ENCODE measurements at regions not wholly inside any gene's neighbourhood (a gene's known extent, or its start where the extent isn't known, plus 50 kb on each side); places are given as distances from the start of the nearest gene placed in this dataset.

- no peak overlapping the region for H3K14ac ChIP-seq (ENCODE audit: insufficient read length)
- no peak overlapping the region for H2BK15ac ChIP-seq (ENCODE audit: low read length)
- H3K4me3 ChIP-seq (ENCODE audit: extremely low read depth in 1 of 4, insufficient read depth in 2 of 4, low read depth in 3 of 4, low read length in 4 of 4) = no peak overlapping the region
- no peak overlapping the region for H2BK5ac ChIP-seq (ENCODE audit: low read depth, low read length)
- no peak overlapping the region for H2AFZ ChIP-seq (ENCODE audit: low read length)
- no peaks in the 10 kb centered on the region for H3K4me1 ChIP-seq (replicated peaks in 1 of 4; ENCODE audit: control insufficient read depth in 3 of 4, insufficient read depth in 4 of 4, low read length in 3 of 4)
- H4K91ac ChIP-seq (replicated peaks; ENCODE audit: insufficient read length, low read length) = no peak overlapping the region
- H2BK20ac ChIP-seq (ENCODE audit: low read length) = no peak overlapping the region
- H3K79me1 ChIP-seq (ENCODE audit: low read depth, low read length) = no peaks in the 10 kb centered on the region
- H4K8ac ChIP-seq (ENCODE audit: extremely low read depth, insufficient read depth, low read length) = no peak overlapping the region
- H3K23ac ChIP-seq (ENCODE audit: insufficient read length) = no peak overlapping the region
- no peak overlapping the region for H2AK5ac ChIP-seq (ENCODE audit: low read depth, low read length)
- no peak overlapping the region for H3K4me2 ChIP-seq (ENCODE audit: insufficient read depth in 1 of 2, low read depth in 2 of 2, low read length in 2 of 2)
- DNase-seq (ENCODE audit: low read depth in 1 of 2, low spot score in 2 of 2) (no peak), FAIRE-seq (no peak)
- H3K9me3 ChIP-seq (ENCODE audit: insufficient read depth in 2 of 2, low read depth in 1 of 2, low read length in 1 of 2) = no peaks in the 10 kb centered on the region
- no peak overlapping the region for H2BK120ac ChIP-seq (replicated peaks; ENCODE audit: low read depth, low read length)
- no peaks in the 10 kb centered on the region for H3K23me2 ChIP-seq (ENCODE audit: low read depth, low read length)
- TF ChIP-seq, protein P1, sequence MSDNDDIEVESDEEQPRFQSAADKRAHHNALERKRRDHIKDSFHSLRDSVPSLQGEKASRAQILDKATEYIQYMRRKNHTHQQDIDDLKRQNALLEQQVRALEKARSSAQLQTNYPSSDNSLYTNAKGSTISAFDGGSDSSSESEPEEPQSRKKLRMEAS (IDR thresholded peaks at IDR 0.05) = no peak
- TF ChIP-seq HDAC2 (IDR thresholded peaks at IDR 0.05; ENCODE audit: borderline replicate concordance in 1 of 2, low read depth in 2 of 2, low read length in 2 of 2) (no peak), KDM1A (IDR thresholded peaks at IDR 0.05; ENCODE audit: borderline replicate concordance, low read length) (no peak), NANOG (IDR thresholded peaks at IDR 0.05; ENCODE audit: insufficient read depth, low read depth, low read length, poor library complexity, severe bottlenecking) (no peak), RAD21 (IDR thresholded peaks at IDR 0.05 in 1 of 2, conservative IDR thresholded peaks at IDR 0.05 in 1 of 2; ENCODE audit: low read depth in 2 of 2, low read length in 2 of 2) (no peak), TAF1 (IDR thresholded peaks at IDR 0.05; ENCODE audit: low read depth, low read length) (no peak), GTF2F1 (IDR thresholded peaks at IDR 0.05; ENCODE audit: borderline replicate concordance, low read depth, low read length) (no peak), CREB1 (IDR thresholded peaks at IDR 0.05) (no peak), USF2 (IDR thresholded peaks at IDR 0.05; ENCODE audit: low read length) (no peak), KDM5A (IDR thresholded peaks at IDR 0.05; ENCODE audit: low read length) (no peak), SP2 (IDR thresholded peaks at IDR 0.05; ENCODE audit: low read length) (no peak), GABPA (IDR thresholded peaks at IDR 0.05; ENCODE audit: borderline replicate concordance, insufficient read depth, low read length) (no peak)
- TF ChIP-seq, protein P2, sequence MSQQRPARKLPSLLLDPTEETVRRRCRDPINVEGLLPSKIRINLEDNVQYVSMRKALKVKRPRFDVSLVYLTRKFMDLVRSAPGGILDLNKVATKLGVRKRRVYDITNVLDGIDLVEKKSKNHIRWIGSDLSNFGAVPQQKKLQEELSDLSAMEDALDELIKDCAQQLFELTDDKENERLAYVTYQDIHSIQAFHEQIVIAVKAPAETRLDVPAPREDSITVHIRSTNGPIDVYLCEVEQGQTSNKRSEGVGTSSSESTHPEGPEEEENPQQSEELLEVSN (IDR thresholded peaks at IDR 0.05) = no peak
- H3K27ac ChIP-seq (ENCODE audit: low read depth, low read length) = no peak overlapping the region
- no peaks in the 10 kb centered on the region for H4K20me1 ChIP-seq (replicated peaks in 1 of 2; ENCODE audit: control insufficient read depth in 1 of 2, insufficient read depth in 2 of 2, low read length in 2 of 2)
- H2BK12ac ChIP-seq (ENCODE audit: low read depth, low read length) = no peak overlapping the region
- CTCF ChIA-PET (ENCODE audit: partially characterized antibody) = no interaction called here
- POLR2A ChIA-PET (ENCODE audit: partially characterized antibody) = no interaction called here
- H3K36me3 ChIP-seq (ENCODE audit: control insufficient read depth in 2 of 4, insufficient read depth in 4 of 4, low read length in 3 of 4) = no peaks in the 10 kb centered on the region
- no peaks in the 10 kb centered on the region for H3K27me3 ChIP-seq (replicated peaks in 1 of 4; ENCODE audit: control insufficient read depth in 3 of 4, extremely low read depth in 1 of 4, insufficient read depth in 3 of 4, low read length in 3 of 4)
- H3K56ac ChIP-seq (replicated peaks; ENCODE audit: insufficient read length, low read depth, low read length) = no peak overlapping the region
- H3K79me2 ChIP-seq (ENCODE audit: control insufficient read depth in 1 of 2, insufficient read depth in 2 of 2, low read length in 2 of 2) = no peaks in the 10 kb centered on the region
- H3K9ac ChIP-seq (replicated peaks in 1 of 4; ENCODE audit: extremely low read depth in 1 of 4, low read depth in 3 of 4, low read length in 3 of 4) = peak overlapping the region in 1 of 4 experiments; percentile 34; a peak in 1 of 7 replicates
- WGBS, 2 experiments (ENCODE audit: extremely low coverage in 1 of 2, insufficient coverage in 1 of 2, insufficient read length in 1 of 2, insufficient replicate concordance in 2 of 2, low coverage in 1 of 2, low lambda C conversion rate in 2 of 2, missing lambda C conversion rate in 1 of 2) = 88% methylated on average over 1 of the region's 1 CpG; no CpG with 5 or more reads in 1 of the 2 experiments
- no peak overlapping the region for H4K5ac ChIP-seq (ENCODE audit: insufficient read length, low read depth, low read length)
- no peak overlapping the region for H3K4ac ChIP-seq (replicated peaks; ENCODE audit: insufficient read length, low read depth, low read length)
- H3K18ac ChIP-seq (ENCODE audit: extremely low read depth, low read length) = no peak overlapping the region
Observed at GRCh38 chr2:33925311-33925710, 326.2 kb upstream of the FAM98A start.

All from H1 (cell line).